ENCODE measurements at regions not wholly inside any gene's neighbourhood (a gene's known extent, or its start where the extent isn't known, plus 50 kb on each side); places are given as distances from the start of the nearest gene placed in this dataset.

GRCh38 chr13:79688741-79689140, 207.8 kb downstream of the NDFIP2 start:
- CTCF ChIA-PET = no interaction called here
- H3K27ac ChIP-seq (ENCODE audit: low read depth, low read length, poor library complexity, severe bottlenecking) = no peak overlapping the region
- no TSS peak for BruUV-seq (replicated peaks)

GRCh38 chr13:79686441-79686840, 205.5 kb downstream of the NDFIP2 start:
- POLR2A ChIA-PET (ENCODE audit: low non-redundant PET) = no interaction called here
- Histone ChIP-seq H3K36me3 (ENCODE audit: insufficient read depth, low read length, poor library complexity, severe bottlenecking) (no peaks in the 10 kb centered on the region), H3K9me3 (ENCODE audit: low read depth, low read length, poor library complexity, severe bottlenecking) (no peaks in the 10 kb centered on the region), H3K27me3 (replicated peaks; ENCODE audit: insufficient read depth, low read depth, low read length, poor library complexity) (no peaks in the 10 kb centered on the region), H3K4me3 (ENCODE audit: low read depth, low read length, poor library complexity, severe bottlenecking) (no peak overlapping the region), H3K4me1 (ENCODE audit: insufficient read depth, low read length, poor library complexity, severe bottlenecking) (no peaks in the 10 kb centered on the region), H3K27ac (ENCODE audit: low read depth, low read length, poor library complexity, severe bottlenecking) (no peak overlapping the region)
- intact Hi-C loops (cut with micrococcal nuclease; ENCODE audit: unreplicated experiment) = no loop called here
- CTCF ChIA-PET = no interaction called here
- BruUV-seq (replicated peaks) = no TSS peak
- TF ChIP-seq EZH2 (IDR thresholded peaks at IDR 0.05; ENCODE audit: borderline replicate concordance, low read depth, low read length, poor library complexity, severe bottlenecking) (no peak), CTCF (conservative IDR thresholded peaks at IDR 0.05; ENCODE audit: low read depth, low read length) (no peak)
- DNase-seq (ENCODE audit: low spot score) = no peak

More at GRCh38 chr13:79688741-79689140, 207.8 kb downstream of the NDFIP2 start:
- Histone ChIP-seq H3K4me3 (ENCODE audit: low read depth, low read length, poor library complexity, severe bottlenecking) (no peak overlapping the region), H3K9me3 (ENCODE audit: low read depth, low read length, poor library complexity, severe bottlenecking) (no peaks in the 10 kb centered on the region), H3K27me3 (replicated peaks; ENCODE audit: insufficient read depth, low read depth, low read length, poor library complexity) (no peaks in the 10 kb centered on the region), H3K4me1 (ENCODE audit: insufficient read depth, low read length, poor library complexity, severe bottlenecking) (no peaks in the 10 kb centered on the region), H3K36me3 (ENCODE audit: insufficient read depth, low read length, poor library complexity, severe bottlenecking) (no peaks in the 10 kb centered on the region)
- DNase-seq (ENCODE audit: low spot score) = no peak
- POLR2A ChIA-PET (ENCODE audit: low non-redundant PET) = no interaction called here
- intact Hi-C loops (cut with micrococcal nuclease; ENCODE audit: unreplicated experiment) = no loop called here
- TF ChIP-seq CTCF (conservative IDR thresholded peaks at IDR 0.05; ENCODE audit: low read depth, low read length) (no peak), EZH2 (IDR thresholded peaks at IDR 0.05; ENCODE audit: borderline replicate concordance, low read depth, low read length, poor library complexity, severe bottlenecking) (no peak)

- H3K36me3 ChIP-seq (ENCODE audit: insufficient read depth, low read length, poor library complexity, severe bottlenecking) = no peaks in the 10 kb centered on the region
- no peaks in the 10 kb centered on the region for H3K4me1 ChIP-seq (ENCODE audit: insufficient read depth, low read length, poor library complexity, severe bottlenecking)
- intact Hi-C loops (cut with micrococcal nuclease; ENCODE audit: unreplicated experiment) = no loop called here
- no peak overlapping the region for H3K27ac ChIP-seq (ENCODE audit: low read depth, low read length, poor library complexity, severe bottlenecking)
- H3K9me3 ChIP-seq (ENCODE audit: low read depth, low read length, poor library complexity, severe bottlenecking) = no peaks in the 10 kb centered on the region
- CTCF ChIA-PET = no interaction called here
- no peak for DNase-seq (ENCODE audit: low spot score)
- TF ChIP-seq EZH2 (IDR thresholded peaks at IDR 0.05; ENCODE audit: borderline replicate concordance, low read depth, low read length, poor library complexity, severe bottlenecking) (no peak), CTCF (conservative IDR thresholded peaks at IDR 0.05; ENCODE audit: low read depth, low read length) (no peak)
- BruUV-seq (replicated peaks) = no TSS peak
- H3K4me3 ChIP-seq (ENCODE audit: low read depth, low read length, poor library complexity, severe bottlenecking) = no peak overlapping the region
- POLR2A ChIA-PET (ENCODE audit: low non-redundant PET) = no interaction called here
- no peaks in the 10 kb centered on the region for H3K27me3 ChIP-seq (replicated peaks; ENCODE audit: insufficient read depth, low read depth, low read length, poor library complexity)
Observed at GRCh38 chr13:79684371-79684770, 203.4 kb downstream of the NDFIP2 start.
